ENCODE measurements at regions not wholly inside any gene's neighbourhood (a gene's known extent, or its start where the extent isn't known, plus 50 kb on each side); places are given as distances from the start of the nearest gene placed in this dataset.

DNA sequence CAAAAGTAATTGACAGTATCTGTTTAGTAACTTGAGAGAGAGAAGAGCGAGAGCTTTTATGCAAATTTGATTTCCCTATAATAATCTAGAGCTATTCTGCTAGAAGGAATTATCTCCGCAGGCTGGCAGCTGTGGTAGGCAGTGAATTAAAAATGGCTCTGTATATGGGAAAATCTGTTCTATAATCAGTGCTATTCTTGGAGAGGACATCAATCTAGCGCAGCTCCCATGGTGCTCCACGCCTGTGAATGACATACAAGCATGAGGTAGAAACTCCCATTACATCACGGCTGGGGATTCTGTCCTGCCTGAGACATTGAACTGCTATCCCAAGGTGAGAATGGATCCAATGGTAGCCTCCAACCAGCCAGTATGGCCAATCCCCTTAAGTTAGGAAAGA is 179.0 kb downstream of the DHX15 start:
- no peak overlapping the region for H3K4me3 ChIP-seq (ENCODE audit: low read depth, low read length)
- H3K4me1 ChIP-seq: no peaks in the 10 kb centered on the region
- no peaks in the 10 kb centered on the region for H3K27me3 ChIP-seq
- H3K36me3 ChIP-seq: no peaks in the 10 kb centered on the region
- no peak for DNase-seq
- no peak for TF ChIP-seq CTCF (IDR thresholded peaks at IDR 0.05; ENCODE audit: low read depth, low read length)
- no peaks in the 10 kb centered on the region for H3K9me3 ChIP-seq

- H3K9me3 ChIP-seq: no peaks in the 10 kb centered on the region
- no peaks in the 10 kb centered on the region for H3K27me3 ChIP-seq
- TF ChIP-seq CTCF (IDR thresholded peaks at IDR 0.05; ENCODE audit: low read depth, low read length): no peak
- H3K4me1 ChIP-seq: no peaks in the 10 kb centered on the region
- no peak overlapping the region for H3K4me3 ChIP-seq (ENCODE audit: low read depth, low read length)
- DNase-seq: no peak
- H3K36me3 ChIP-seq: no peaks in the 10 kb centered on the region
These were observed 180.1 kb downstream of the DHX15 start for GRCh38 chr4:24404281-24404680.

GRCh38 chr4:24403265-24403664 is 181.1 kb downstream of the DHX15 start:
- no peak overlapping the region for H3K4me3 ChIP-seq (ENCODE audit: low read depth, low read length)
- no peak for TF ChIP-seq CTCF (IDR thresholded peaks at IDR 0.05; ENCODE audit: low read depth, low read length)
- H3K4me1 ChIP-seq: no peaks in the 10 kb centered on the region
- no peaks in the 10 kb centered on the region for H3K9me3 ChIP-seq
- no peak for DNase-seq
- H3K36me3 ChIP-seq: no peaks in the 10 kb centered on the region
- H3K27me3 ChIP-seq: no peaks in the 10 kb centered on the region

GRCh38 chr4:24400537-24400936 is 183.8 kb downstream of the DHX15 start:
- H3K36me3 ChIP-seq: no peaks in the 10 kb centered on the region
- no peak for DNase-seq
- no peak for TF ChIP-seq CTCF (IDR thresholded peaks at IDR 0.05; ENCODE audit: low read depth, low read length)

DNA sequence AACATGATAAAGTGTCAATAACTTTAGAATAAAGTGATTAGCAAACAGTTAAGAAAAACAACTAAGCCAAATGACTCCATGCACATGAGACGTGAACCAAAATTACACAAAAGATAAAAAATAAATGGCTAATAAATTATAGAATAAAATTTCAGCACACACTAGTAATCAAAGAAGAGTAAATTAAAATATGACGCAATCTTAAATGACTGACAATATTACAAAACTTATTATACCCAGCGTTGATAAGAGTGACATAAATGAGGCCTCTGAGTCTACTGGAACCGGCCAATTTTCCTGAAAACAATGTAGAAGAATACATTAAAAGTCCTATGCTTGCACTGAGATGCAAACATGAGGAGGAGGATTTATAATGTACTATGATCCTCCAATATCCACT is 187.4 kb downstream of the DHX15 start:
- Histone ChIP-seq H3K4me1 (no peaks in the 10 kb centered on the region), H3K9me3 (no peaks in the 10 kb centered on the region), H3K4me3 (ENCODE audit: low read depth, low read length) (no peak overlapping the region), H3K36me3 (no peaks in the 10 kb centered on the region), H3K27me3 (no peaks in the 10 kb centered on the region)
- DNase-seq: no peak
- no peak for TF ChIP-seq CTCF (IDR thresholded peaks at IDR 0.05; ENCODE audit: low read depth, low read length)

More at GRCh38 chr4:24400537-24400936, 183.8 kb downstream of the DHX15 start:
- H3K27me3 ChIP-seq: no peaks in the 10 kb centered on the region
- no peak overlapping the region for H3K4me3 ChIP-seq (ENCODE audit: low read depth, low read length)
- H3K9me3 ChIP-seq: no peaks in the 10 kb centered on the region
- no peaks in the 10 kb centered on the region for H3K4me1 ChIP-seq

DNA sequence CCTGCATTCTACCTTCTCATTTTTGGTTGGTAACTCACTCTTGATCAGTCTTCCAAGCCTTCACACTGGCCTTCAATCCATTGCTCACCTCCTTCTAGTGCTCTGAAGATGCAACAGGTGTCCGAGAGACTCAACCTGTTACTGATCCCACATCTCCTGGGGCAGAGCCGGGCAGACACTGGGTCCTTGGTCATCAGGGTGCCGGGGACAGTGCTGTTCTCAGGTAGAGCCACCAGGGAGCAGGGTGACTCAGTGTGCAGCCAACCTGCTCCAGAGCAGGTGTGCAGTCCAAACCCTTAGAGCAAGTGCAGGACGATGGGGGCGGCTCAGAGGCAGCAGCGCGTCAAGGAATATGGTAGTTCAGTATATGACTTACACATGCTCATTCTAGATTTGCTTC is 188.4 kb downstream of the DHX15 start:
- Histone ChIP-seq H3K36me3 (no peaks in the 10 kb centered on the region), H3K9me3 (no peaks in the 10 kb centered on the region), H3K4me3 (ENCODE audit: low read depth, low read length) (no peak overlapping the region), H3K4me1 (no peaks in the 10 kb centered on the region), H3K27me3 (no peaks in the 10 kb centered on the region)
- TF ChIP-seq CTCF (IDR thresholded peaks at IDR 0.05; ENCODE audit: low read depth, low read length): no peak
- DNase-seq: no peak

Data from BE2C (cell line).